ENCODE measurements at regions not wholly inside any gene's neighbourhood (a gene's known extent, or its start where the extent isn't known, plus 50 kb on each side); places are given as distances from the start of the nearest gene placed in this dataset.
"Not testable (repeated sequence)": the region's sequence is repeated elsewhere in the genome, so short reads cannot be mapped to it uniquely, and the experiment has no call there.

DNA sequence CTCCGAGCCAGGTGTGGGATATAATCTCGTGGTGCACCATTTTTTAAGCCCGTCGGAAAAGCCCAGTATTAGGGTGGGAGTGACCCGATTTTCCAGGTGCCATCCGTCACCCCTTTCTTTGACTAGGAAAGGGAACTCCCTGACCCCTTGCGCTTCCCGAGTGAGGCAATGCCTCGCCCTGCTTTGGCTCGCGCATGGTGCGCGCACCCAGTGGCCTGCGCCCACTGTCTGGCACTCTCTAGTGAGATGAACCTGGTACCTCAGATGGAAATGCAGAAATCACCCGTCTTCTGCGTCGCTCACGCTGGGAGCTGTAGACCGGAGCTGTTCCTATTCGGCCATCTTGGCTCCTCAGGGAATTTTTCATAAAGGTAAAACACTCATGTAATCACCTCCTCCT is 63.9 kb downstream of the RWDD3 start:
- DNase-seq (ENCODE audit: low spot score) = not testable (repeated sequence)

DNA sequence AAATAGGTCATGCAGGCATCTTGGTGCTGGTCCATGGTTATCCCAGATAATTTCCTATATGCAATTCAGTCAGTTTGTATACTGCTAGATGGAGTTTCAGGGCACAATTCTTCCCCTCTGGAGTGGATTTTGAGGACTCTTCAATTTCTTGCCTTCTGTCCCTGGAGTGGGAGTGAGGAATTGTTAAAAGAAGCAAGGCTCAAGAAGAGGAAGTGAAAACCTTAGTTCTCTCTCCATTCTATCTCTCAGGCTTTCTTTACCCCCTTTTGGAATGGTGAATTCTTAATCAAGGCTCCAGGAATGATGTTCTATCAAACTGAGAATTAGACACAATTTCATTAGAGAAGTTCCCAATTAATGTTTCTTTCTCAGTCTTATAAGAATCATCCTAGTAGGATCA is 67.1 kb downstream of the RWDD3 start:
- DNase-seq (ENCODE audit: low spot score) = no peak

DNA sequence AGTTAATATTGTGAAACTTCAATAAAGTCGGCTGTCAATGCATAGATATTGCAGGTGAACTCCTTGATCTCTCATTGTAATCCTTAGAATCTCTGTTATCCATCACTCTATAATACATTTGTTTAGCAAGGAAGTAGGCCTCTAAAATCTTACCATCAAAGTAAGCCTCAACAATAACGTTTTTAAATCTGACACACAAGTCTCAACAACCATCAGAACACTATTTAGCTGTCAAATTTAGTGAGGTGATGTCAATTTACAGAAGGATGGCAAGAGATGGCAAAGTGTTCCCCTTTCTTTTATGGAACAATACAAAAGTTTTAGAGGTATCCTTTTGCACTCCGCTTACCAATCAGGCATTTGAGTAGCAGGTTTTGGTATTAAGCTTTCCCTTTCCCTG is 67.6 kb downstream of the RWDD3 start:
- no peak for DNase-seq (ENCODE audit: low spot score)

DNA sequence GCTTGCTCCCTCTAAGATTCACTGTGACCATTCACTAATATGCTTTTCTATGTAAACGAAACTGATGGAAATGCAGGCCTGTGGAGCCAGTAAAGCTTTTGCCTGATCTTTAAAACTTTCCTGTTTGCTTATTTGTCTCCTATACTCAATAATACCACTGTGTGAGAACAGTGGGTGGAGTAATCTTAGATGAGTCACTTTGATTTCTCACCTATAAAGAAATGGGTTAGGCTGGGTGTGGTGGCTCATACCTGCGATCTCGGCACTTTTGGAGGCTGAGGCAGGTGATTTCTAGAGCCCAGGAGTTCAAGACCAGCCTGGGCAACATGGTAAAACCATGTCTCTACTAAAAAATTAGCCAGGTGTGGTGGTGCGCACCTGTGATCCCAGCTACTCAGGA is 70.8 kb downstream of the RWDD3 start:
- no peak for DNase-seq (ENCODE audit: low spot score)

DNA sequence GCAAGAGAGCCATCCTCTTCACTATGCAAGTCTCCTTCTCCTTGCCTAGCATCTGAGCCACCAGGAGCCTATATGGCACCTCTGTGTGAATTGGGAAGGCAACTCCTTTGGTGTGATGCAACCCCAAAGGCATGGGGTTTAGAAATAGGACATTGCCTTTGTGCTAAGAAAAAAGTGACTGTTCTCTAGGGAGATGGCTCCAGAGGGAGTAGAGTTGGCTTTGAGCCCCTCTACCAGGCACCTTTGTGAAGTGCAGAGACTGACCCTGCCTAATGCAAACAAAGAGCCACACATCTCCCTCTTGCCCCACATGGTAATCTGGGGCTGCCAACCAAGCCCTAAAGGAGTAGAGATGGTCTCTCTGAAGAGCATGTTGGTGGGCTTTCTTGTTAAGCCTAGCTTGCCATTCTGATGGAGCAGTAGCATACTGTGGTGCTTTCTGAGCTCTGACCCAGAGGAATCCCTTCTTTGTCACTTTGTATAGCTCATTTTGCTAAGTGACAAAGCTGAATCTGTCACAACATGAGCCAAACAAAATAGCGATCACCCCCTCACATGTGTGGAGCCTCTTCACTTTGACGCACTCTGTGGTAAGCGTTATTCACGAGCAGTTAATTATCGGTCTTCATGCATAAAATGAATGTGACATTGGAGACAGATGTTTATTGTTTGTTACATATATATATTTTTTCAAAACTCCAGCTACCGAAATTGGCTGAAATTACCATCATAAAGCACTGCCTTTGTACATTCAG is 74.4 kb downstream of the RWDD3 start:
- no peak for DNase-seq (ENCODE audit: low spot score)

DNA sequence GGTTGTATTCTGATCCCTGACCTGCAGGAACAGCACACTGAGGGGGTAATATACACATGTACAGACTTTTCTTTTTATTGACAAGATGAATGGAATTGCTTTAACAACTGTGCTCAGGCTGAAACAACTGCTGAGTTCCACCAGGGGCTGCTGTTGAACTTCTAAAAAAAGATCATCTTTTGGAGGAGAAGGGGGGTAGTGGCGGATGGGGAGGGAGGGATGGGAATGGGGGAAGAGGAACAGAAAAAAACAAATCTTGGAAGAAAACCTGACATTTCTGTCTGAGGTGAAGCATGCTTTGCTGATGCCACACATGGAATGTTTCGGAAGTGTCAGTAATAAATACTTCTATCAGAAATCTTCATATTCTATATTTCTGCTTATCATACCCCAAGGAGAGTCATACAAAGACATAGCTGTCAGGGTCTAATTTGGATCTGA is 75.0 kb downstream of the RWDD3 start:
- peak; percentile 17 for DNase-seq (ENCODE audit: low spot score)

DNA sequence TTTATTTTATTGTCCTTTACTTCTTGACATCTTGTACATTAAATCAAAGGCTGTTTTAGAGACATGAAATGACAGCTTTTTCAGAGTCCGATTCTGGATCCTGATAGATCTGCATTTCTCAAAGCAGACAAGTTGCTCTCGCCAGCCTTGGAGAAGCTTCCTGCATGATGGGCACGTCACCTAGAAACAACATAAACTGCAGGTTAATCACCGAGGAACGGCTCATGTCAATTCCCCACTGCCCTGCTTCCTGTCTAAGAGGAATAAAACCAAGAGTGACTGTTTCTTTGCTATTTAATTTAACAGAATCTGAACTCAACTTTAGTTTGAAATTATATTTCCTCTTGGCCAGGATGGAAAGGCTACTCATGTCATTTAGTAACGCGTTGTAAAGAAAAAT is 77.0 kb downstream of the RWDD3 start:
- no peak for DNase-seq (ENCODE audit: low spot score)

DNA sequence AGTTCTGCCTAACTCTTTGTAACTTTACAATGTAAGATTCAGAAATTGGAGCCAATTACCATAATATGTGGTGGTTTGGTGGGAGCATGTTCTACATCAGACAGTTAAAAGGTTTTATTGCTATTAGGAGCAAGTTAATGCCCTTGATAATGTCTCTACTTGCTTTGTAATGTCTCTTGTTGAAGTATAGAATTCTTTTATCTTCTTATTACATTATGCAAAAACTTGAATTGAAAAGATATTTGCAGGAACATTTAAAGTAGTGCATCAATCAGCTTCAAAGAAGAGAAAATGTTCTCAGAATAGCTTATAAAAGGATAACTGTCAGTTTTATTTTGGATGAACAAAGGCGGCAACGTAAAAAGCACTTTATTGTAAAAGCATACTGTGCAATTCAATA is 77.8 kb downstream of the RWDD3 start:
- DNase-seq (ENCODE audit: low spot score) = no peak

DNA sequence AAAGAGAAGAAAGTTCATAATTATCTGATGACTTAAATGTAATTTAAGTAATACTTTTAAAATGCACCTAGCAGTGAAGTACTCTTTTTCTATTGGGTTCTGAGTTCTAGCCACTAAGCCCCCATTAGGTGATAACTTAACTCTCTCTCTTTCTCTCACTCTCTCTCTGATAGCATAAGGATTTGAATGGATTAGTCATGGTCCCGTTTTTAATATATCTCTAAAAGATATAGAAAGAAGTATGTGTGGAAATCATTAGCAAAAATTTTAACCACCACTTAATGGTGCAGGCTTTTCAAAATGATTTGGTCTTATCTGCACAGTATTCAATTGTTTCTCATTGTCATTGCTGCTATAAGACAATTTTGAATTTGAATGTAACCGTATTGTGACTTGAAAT is 78.2 kb downstream of the RWDD3 start:
- DNase-seq (ENCODE audit: low spot score) = no peak

DNA sequence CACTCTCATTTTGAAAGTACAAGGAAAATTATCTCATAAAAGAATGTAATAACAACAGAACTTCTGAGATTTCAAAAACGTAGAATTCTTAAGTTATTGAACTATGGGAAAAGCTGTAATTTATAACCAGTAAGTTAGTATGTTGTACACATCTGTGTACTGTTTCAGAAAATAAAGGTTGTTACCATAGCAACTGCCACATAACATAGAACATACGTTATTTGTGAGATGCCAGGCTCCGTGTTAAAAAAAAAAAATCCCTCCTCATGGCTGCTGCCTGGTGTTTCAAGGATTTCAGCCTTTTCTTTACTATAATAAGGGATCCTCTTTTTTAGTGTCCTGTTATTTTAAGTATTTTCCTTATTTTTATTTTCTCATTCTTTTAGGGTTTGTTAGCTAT is 79.5 kb downstream of the RWDD3 start:
- no peak for DNase-seq (ENCODE audit: low spot score)

DNA sequence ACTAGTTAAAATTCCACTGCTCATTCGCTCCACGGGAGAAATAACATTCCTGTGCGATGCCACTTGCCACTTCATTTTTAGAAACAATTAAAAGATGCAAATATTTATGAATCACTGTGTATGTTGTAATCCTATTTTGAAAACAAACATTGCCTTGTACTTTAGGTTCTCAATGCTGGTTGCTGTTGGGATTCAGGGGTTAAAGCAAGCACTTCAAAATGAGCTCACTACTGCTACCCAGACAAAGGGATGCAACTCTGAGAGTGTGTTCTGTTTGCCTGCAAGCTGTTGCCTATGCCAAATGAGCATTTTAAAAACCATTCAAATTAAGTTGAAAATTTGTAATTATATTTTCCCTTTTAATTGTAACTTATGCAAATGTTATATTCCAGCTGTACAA is 87.5 kb downstream of the RWDD3 start:
- DNase-seq (ENCODE audit: low spot score) = no peak

DNA sequence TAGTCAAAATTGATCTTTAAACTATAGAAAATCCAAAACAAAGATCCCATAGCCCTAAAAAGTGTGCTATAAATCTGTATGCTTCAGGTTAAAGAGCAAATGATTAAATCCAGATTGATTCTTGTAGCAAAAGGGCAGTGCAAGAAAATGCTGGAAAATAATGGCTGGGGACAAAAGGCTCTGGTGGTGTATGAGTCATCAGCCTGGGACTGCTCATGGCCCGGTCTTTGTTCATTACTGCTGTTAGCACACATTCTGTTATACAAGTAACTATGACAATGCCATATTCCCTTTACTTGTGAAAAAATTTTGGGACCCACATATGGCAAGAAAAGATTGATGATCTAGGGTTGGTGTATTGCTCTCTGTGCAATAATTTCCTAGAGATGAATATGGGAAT is 89.1 kb downstream of the RWDD3 start:
- DNase-seq (ENCODE audit: low spot score) = no peak

DNA sequence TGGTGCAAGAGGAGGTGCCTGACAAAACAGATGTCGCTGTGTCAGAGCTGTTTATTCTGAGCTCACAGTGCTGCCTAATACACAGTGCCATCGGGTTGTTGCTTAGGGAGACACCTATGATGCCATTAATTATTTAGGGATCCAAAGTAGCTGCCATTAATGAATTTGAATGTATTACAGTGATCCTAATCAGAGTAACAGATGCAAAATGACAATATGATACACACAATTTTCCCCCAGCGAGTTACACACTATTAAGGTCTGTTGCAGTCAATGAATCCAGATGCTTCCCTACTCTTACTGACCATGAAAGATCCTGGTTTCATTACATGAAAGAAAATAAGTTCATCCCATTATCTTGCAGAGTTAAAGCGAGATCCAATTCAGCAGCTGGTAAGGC is 91.3 kb downstream of the RWDD3 start:
- no peak for DNase-seq (ENCODE audit: low spot score)

DNA sequence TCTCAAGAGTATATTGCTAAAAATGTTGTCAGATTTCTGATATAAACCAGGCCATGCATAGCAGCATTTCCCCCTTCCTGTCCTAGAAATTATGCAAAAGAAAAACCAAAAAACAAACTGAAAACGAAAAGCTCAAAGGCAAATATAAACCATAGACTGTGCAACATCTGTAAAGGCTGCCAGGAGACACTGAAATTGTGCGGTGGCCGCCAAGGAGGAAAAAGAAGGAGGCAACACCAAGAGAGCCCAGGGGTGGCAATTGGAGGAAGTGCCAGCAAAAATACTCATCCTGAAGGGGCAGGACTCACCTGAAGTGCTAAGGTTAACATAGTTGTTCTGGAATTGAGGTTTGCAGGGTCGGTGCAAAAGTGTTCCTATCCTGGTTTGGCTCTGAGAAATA is 92.0 kb downstream of the RWDD3 start:
- no peak for DNase-seq (ENCODE audit: low spot score)

DNA sequence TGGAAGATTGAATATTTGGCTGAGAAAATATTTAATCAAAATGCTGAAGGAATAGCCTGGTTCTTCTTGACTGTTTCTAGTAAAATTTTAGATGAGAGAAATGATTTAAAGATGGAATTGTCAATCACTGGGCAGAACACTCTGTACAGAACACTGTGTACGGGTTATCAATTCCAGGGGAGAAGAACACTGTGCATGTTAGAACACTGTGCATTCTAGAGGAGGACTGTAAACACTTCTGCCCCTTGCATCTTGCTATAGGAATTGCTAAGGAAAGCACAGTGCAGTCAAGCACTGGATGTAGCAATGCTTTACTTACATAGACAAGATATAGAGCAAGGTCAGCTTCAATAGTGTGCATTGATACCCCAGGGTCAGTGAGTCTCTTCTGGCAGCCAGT is 98.7 kb downstream of the RWDD3 start:
- no peak for DNase-seq (ENCODE audit: low spot score)

DNA sequence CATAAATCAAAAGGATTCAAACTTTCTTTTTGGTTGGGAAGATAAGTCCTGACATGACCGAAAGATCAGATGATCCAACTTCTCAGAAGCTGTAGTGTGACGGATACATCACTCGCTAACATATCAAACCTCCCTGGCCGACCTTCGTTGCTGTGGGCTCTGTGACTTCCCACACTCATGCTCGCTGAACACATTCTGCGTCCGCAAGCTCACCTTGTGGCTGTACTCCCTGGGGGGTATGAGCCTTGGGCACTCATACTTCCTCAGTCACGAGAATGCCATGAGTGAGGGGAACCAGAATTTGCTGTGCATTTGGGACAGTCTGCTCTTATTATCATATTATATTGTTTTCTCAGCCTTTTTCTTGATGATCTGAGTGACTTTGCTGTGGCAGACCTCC is 105.4 kb downstream of the RWDD3 start:
- no peak for DNase-seq (ENCODE audit: low spot score)

DNA sequence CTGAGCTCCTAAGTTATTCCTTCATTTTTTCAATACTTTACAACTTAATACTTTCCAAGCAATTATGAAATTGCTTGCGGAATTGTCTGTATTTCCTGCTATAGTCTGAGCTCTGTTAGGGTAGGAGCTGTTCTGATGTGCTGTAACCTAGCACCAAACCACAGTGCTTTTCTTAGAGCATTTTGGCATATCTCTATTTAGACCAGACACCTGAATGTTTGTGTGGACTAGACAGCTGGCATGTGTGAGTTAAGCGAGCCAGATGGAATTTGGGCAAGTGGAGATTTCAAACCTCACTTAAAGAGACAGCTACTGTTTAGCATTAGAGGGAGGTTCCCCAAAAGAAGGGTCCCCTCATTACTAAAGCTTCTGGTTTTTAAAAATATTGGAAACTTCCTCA is 106.1 kb downstream of the RWDD3 start:
- no peak for DNase-seq (ENCODE audit: low spot score)

DNA sequence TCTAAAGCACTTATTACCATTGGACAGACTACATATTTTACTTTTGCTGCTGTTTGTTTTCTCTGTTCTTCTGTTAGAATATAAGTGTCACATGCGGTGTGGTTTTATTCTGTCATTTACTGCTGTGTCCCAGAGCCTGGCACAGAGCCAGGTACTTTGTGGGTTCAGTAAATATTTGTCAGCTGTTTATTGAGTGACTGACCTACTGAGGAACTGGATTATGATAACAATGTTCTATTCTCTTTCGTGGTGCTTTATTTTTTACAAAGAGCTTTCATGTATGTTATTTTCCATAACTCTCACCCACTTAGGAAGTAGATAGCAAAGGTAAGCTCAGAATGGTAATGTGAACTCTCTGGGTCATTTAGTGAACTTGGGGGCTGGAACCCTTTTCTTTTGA is 118.8 kb downstream of the RWDD3 start:
- no peak for DNase-seq (ENCODE audit: low spot score)

DNA sequence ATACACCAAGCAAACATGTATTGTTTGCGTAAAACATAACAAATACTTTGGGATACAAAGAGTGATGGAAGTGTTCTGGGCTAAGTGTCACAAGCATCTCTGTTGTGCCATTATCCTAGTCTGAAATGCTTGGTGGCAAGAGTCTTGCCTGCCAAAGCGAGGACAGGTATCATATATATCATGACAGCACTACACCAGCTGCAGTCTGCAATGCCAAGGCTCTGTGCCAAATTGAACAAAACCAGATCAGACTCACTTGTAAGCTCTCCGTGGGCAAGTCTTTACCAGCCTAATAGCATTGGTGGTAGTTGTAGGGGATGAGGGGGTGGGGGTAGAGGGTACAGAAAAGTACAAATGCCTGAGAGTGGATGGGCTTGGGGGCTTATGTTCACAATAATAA is 119.2 kb downstream of the RWDD3 start:
- DNase-seq (ENCODE audit: low spot score) = no peak

DNA sequence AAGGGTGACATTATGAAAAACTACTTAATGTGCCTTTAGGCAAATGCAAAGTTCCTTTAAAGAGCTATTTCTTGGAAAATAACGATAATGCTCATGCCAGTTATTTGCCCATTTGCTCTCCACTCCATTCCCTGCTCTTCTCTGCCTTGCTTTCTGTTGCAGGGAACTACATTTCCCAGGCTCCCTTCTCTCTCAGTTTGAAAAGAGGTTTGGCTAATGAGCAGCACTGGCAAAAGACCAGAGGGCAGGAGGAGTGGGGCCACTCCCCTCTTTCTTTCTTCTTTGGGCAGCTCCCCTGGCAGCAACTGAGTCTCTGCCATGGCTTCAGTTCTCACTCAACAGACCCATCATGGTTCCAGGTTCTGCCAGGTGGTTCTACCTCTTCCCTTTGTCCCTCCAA is 130.5 kb downstream of the RWDD3 start:
- no peak for DNase-seq (ENCODE audit: low spot score)

DNA sequence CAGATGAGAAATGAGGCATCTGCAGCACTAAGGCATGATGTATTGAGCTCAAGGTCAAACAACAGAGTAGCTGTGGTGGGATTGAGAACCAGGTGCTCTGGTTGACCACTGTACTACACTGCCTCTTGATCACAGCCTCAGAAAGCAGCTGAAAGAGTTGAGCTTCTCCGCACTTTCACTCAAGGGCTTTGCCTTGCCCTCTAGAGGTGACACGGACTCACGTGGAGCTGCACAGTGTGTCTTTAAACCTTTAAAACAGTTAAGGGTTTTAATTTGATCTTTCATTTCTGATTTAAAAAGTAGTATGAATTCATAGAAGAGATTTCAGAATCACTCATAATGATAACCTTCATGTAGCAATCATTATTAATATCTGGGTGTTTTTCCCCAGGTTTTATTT is 132.5 kb downstream of the RWDD3 start:
- DNase-seq (ENCODE audit: low spot score) = no peak

DNA sequence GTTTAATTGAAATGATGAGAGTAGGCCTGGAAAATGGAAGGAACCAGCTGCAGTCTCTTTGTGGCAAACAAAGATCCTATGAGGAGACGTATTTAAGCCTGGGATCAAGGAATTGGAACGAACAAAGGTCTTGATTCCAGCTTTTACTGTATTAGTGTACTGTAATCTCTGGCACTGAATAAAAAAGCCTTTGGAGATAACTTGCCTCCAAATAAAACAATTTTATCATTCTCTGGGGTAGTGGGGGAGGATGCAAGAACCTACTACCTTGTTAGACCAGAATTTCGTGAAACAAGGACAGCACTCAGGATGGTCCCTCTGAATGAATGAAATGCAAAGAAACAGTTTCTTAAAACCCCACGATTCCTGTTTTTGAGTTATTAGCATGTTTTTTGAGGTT is 134.2 kb downstream of the RWDD3 start:
- no peak for DNase-seq (ENCODE audit: low spot score)

DNA sequence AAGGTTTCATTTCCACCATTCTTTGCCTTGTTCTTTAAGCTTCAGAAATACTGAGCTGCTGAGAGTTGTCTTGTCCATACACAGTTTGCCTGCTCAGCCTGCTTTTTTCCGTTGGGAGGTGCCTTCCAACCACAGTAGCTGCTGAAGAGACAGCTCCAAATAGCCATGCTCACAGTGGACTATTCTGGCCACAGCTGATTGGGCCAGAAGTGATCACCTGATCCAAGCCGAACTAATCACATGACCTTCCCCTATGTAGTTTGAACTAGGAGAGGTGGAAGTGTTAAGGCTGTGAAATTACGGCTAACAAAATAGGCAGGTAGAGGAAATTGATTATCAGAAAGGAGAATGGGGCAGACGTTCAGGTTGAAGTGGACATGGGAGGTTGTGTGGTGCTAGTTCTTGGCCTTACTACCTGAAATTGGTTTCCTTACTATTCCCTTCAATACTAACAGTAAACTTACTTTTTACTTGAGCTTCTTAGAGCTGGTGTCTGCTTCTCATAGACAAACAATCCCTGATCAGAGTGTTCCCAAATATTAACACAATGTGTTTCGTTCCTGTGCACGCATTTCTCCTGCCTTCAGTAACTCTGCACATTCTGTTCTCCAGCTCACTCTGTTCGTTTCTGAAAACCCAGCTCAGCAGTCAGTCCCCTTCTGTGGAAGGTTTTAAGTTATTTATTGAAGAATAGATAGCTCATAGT is 136.1 kb downstream of the RWDD3 start:
- peak; percentile 17 for DNase-seq (ENCODE audit: low spot score)

Data from NAMALWA (cell line).